GM12878 (cell line): ENCODE measurements at regions not wholly inside any gene's neighbourhood (a gene's known extent, or its start where the extent isn't known, plus 50 kb on each side); places are given as distances from the start of the nearest gene placed in this dataset.

Source experiments
- ATAC-seq: fragments of 200-7000 bp; cut with Tn5 transposase; 3 replicates; pipeline ENCODE4 v1.9.1; 2020; ENCODE audit warnings: mild to moderate bottlenecking, moderate library complexity
- BruUV-seq: library from RNA; stranded (reverse); fragments of 400-500 nt; replicated peaks from 2 replicates; lab custom pipeline; 2021; lab: Mats Ljungman, UMichigan
- CTCF ChIA-PET: fragments of 300-600 bp; sonication (Branson Sonifier 250); formaldehyde crosslinking; extraction: SDS; loops from one replicate; lab custom pipeline; 2021; ENCODE audit warnings: inconsistent platforms; lab: Yijun Ruan, JAX
- POLR2A ChIA-PET: fragments of 350-600 bp; formaldehyde crosslinking; extraction: SDS; loops from one replicate; lab custom pipeline; 2021; ENCODE audit warnings: inconsistent platforms; lab: Charles Lee
- RAD21 ChIA-PET: fragments of 300-600 bp; sonication (Branson Sonifier 250); formaldehyde crosslinking; loops from one replicate; lab custom pipeline; 2023; ENCODE audit warnings: antibody characterized with exemption; ENCODE audit not compliant: unreplicated experiment; lab: Charles Lee
- SMC1A ChIA-PET: fragments of 300-600 bp; sonication (Branson Sonifier 250); formaldehyde crosslinking; loops from one replicate; lab custom pipeline; 2023; ENCODE audit not compliant: unreplicated experiment, uncharacterized antibody; lab: Charles Lee
- DNase-seq: peaks from one replicate; pipeline ENCODE4 v3.0.0-alpha.2; 2011; ENCODE audit warnings: low read depth, low spot score
- FAIRE-seq: peaks from 3 replicates; lab custom pipeline; 2011; peaks lifted over from hg19 to GRCh38; lab: Jason Lieb, UNC
- H2AFZ ChIP-seq: 2 replicates; pipeline ENCODE4 v1.6.0; 2011; ENCODE audit warnings: low read depth, low read length, control low read depth; ENCODE audit not compliant: control insufficient read depth
- H3K27ac ChIP-seq: 2 replicates; pipeline ENCODE4 v1.5.1; 2011; ENCODE audit warnings: control low read depth; ENCODE audit not compliant: control insufficient read depth, insufficient read depth
- H3K27me3 ChIP-seq, 2 experiments: replicated peaks in 1 of 2; 2 replicates each; pipeline versions ENCODE4 v1.6.0 to v1.6.1; 2011; ENCODE audit warnings: low read length in 1 of 2; ENCODE audit not compliant: control insufficient read depth in 2 of 2, insufficient read depth in 2 of 2
- H3K36me3 ChIP-seq, 2 experiments: 2 replicates each; pipeline ENCODE4 v1.5.1; 2011; ENCODE audit warnings: low read length in 1 of 2; ENCODE audit not compliant: control insufficient read depth in 2 of 2, insufficient read depth in 2 of 2
- H3K4me1 ChIP-seq: 2 replicates; pipeline ENCODE4 v1.6.1; 2011; ENCODE audit warnings: mild to moderate bottlenecking, low read length, moderate library complexity, mixed read lengths; ENCODE audit not compliant: control insufficient read depth, insufficient read depth
- H3K4me2 ChIP-seq: 2 replicates; pipeline ENCODE4 v1.6.0; 2011; ENCODE audit warnings: control low read depth; ENCODE audit not compliant: control insufficient read depth, insufficient read depth
- H3K4me3 ChIP-seq: fragments of 200-600 bp; sonication (generic); 2 replicates; pipeline ENCODE4 v1.5.1; 2016
- H3K79me2 ChIP-seq: 2 replicates; pipeline ENCODE4 v1.6.0; 2011; ENCODE audit warnings: low read length; ENCODE audit not compliant: control insufficient read depth, insufficient read depth
- H3K9ac ChIP-seq: 2 replicates; pipeline ENCODE4 v1.8.0; 2011; ENCODE audit warnings: low read length, control low read depth, mixed read lengths; ENCODE audit not compliant: control insufficient read depth, insufficient read depth
- H3K9me3 ChIP-seq: replicated peaks from 3 replicates; pipeline ENCODE4 v1.5.1; 2011; ENCODE audit warnings: mild to moderate bottlenecking, low read length; ENCODE audit not compliant: control insufficient read depth, insufficient read depth
- H4K20me1 ChIP-seq: 2 replicates; pipeline ENCODE4 v1.6.0; 2011; ENCODE audit not compliant: control insufficient read depth, insufficient read depth
- ATF2 ChIP-seq: IDR thresholded peaks from 2 replicates; pipeline ENCODE4 v1.6.1; 2012; ENCODE audit warnings: low read length, inconsistent platforms
- BMI1 ChIP-seq: fragments of 450-650 bp; IDR thresholded peaks from 2 replicates; pipeline ENCODE4 v1.6.1; 2016; ENCODE audit warnings: mild to moderate bottlenecking, moderate library complexity, borderline replicate concordance
- IRF3 ChIP-seq: fragments of 450-650 bp; IDR thresholded peaks from 2 replicates; pipeline ENCODE4 v1.6.1; 2014; ENCODE audit warnings: mild to moderate bottlenecking
- MLLT1 ChIP-seq: fragments of 450-650 bp; IDR thresholded peaks from 2 replicates; pipeline ENCODE4 v1.6.1; 2016; ENCODE audit warnings: mild to moderate bottlenecking
- RB1 ChIP-seq: fragments of 450-650 bp; formaldehyde crosslinking; IDR thresholded peaks from 2 replicates; pipeline ENCODE4 v1.6.1; 2017; ENCODE audit warnings: mild to moderate bottlenecking, borderline replicate concordance
- RELA ChIP-seq: fragments of 450-650 bp; IDR thresholded peaks from 2 replicates; pipeline ENCODE4 v1.8.0; 2014; ENCODE audit warnings: borderline replicate concordance; ENCODE audit not compliant: partially characterized antibody
- SIX5 ChIP-seq: IDR thresholded peaks from 2 replicates; pipeline ENCODE4 v1.6.1; 2011; ENCODE audit warnings: mild to moderate bottlenecking, low read depth, low read length, moderate library complexity; ENCODE audit not compliant: severe bottlenecking
- ZBTB11 ChIP-seq: fragments of 450-650 bp; formaldehyde crosslinking; IDR thresholded peaks from 2 replicates; pipeline ENCODE4 v1.5.0; 2022; ENCODE audit warnings: mild to moderate bottlenecking, missing genetic modification characterization
- ZZZ3 ChIP-seq: IDR thresholded peaks from 2 replicates; pipeline ENCODE4 v1.6.1; 2011; ENCODE audit warnings: low read depth; ENCODE audit not compliant: control insufficient read depth, insufficient read length
- WGBS: methylation state at CpG from one replicate; pipeline ENCODE4 v1.1.6; 2016; ENCODE audit warnings: low lambda C conversion rate; ENCODE audit not compliant: insufficient replicate concordance, insufficient coverage; ENCODE audit errors: missing lambda C conversion rate; 5-methylcytosine and 5-hydroxymethylcytosine counted together
- in situ Hi-C: fragments of 300-500 bp; cut with MboI; formaldehyde crosslinking; loops from 9 replicates; pipeline ENCODE4 v1.14.3; 2018; ENCODE audit warnings: mixed read lengths
- intact Hi-C: fragments of 100-400 bp; cut with micrococcal nuclease; formaldehyde crosslinking; loops from one replicate; pipeline ENCODE4 v1.14.2; 2022; ENCODE audit not compliant: unreplicated experiment

- intact Hi-C loops (no loop called here), in situ Hi-C loops (no loop called here)
These were observed 948.9 kb downstream of the PCDH19 start for GRCh38 chrX:99461223-99461622.

More at GRCh38 chrX:99461223-99461622, 948.9 kb downstream of the PCDH19 start:
- TF ChIP-seq IRF3 (no peak), RELA (no peak), ZBTB11 (CRISPR knock-in tag) (no peak), MLLT1 (no peak), ZZZ3 (no peak), BMI1 (no peak), ATF2 (no peak), SIX5 (no peak), RB1 (no peak)
- FAIRE-seq = no peak
- H3K4me3 ChIP-seq = no peak overlapping the region
- RAD21 ChIA-PET = no interaction called here
- no peak overlapping the region for H3K9ac ChIP-seq
- BruUV-seq = no TSS peak
- H3K27ac ChIP-seq = no peak overlapping the region
- no peaks in the 10 kb centered on the region for H3K4me1 ChIP-seq
- no peaks in the 10 kb centered on the region for H3K27me3 ChIP-seq
- no peak overlapping the region for H2AFZ ChIP-seq
- no peak overlapping the region for H3K4me2 ChIP-seq
- CTCF ChIA-PET = no interaction called here
- SMC1A ChIA-PET = no interaction called here
- POLR2A ChIA-PET = no interaction called here
- H3K79me2 ChIP-seq = no peaks in the 10 kb centered on the region
- no peak for ATAC-seq
- H4K20me1 ChIP-seq = no peaks in the 10 kb centered on the region
- no peak for DNase-seq
- 0% methylated on average over 4 of the region's 4 CpGs for WGBS
- H3K9me3 ChIP-seq = no peaks in the 10 kb centered on the region
- H3K36me3 ChIP-seq = no peaks in the 10 kb centered on the region
